ENCODE measurements at regions not wholly inside any gene's neighbourhood (a gene's known extent, or its start where the extent isn't known, plus 50 kb on each side); places are given as distances from the start of the nearest gene placed in this dataset.

GRCh38 chr5:123755653-123756317, 243.8 kb downstream of the CSNK1G3 start (continued):
- TF ChIP-seq RAD21 (IDR thresholded peaks at IDR 0.05): no peak

GRCh38 chr5:123754908-123755307, 242.9 kb downstream of the CSNK1G3 start:
- Histone ChIP-seq H3K9ac (ENCODE audit: low read depth in 1 of 2, low read length in 2 of 2) (no peak overlapping the region), H3K27ac (ENCODE audit: low read depth in 1 of 2, low read length in 2 of 2) (no peak overlapping the region), H3K36me3 (ENCODE audit: control insufficient read depth in 4 of 4, insufficient read depth in 3 of 4, low read depth in 1 of 4, low read length in 3 of 4) (no peaks in the 10 kb centered on the region), H3K4me1 (ENCODE audit: control insufficient read depth in 4 of 4, insufficient read depth in 4 of 4, low read length in 3 of 4) (peaks cover 0 to 1% (median 0%) of the 10 kb centered on the region in 4 donors), H3K27me3 (ENCODE audit: control insufficient read depth in 4 of 4, insufficient read depth in 4 of 4, low read length in 3 of 4) (no peaks in the 10 kb centered on the region), H3K9me3 (ENCODE audit: control insufficient read depth in 4 of 4, low read length in 3 of 4) (no peaks in the 10 kb centered on the region), H3K4me3 (ENCODE audit: low read depth in 1 of 3, low read length in 3 of 3) (no peak overlapping the region)
- WGBS: 71% methylated on average over 3 of the region's 3 CpGs
- DNase-seq (ENCODE audit: low spot score): no peak
- TF ChIP-seq RXRA (IDR thresholded peaks at IDR 0.05) (no peak), REST (IDR thresholded peaks at IDR 0.05) (no peak)

- no peak overlapping the region for H3K27ac ChIP-seq (ENCODE audit: low read depth in 1 of 2, low read length in 2 of 2)
- no peak for TF ChIP-seq EGR1 (IDR thresholded peaks at IDR 0.05; ENCODE audit: low read depth in 2 of 2)
- no peak for TF ChIP-seq JUND (IDR thresholded peaks at IDR 0.05)
- TF ChIP-seq YY1 (IDR thresholded peaks at IDR 0.05): no peak
- no peak for TF ChIP-seq TAF1 (conservative IDR thresholded peaks at IDR 0.05)
- no peak for TF ChIP-seq NR2F2 (IDR thresholded peaks at IDR 0.05)
- no peak for TF ChIP-seq SP1 (IDR thresholded peaks at IDR 0.05)
- TF ChIP-seq REST (IDR thresholded peaks at IDR 0.05): no peak
- no peak for TF ChIP-seq MAX (IDR thresholded peaks at IDR 0.05)
- no peak for TF ChIP-seq FOXA1 (IDR thresholded peaks at IDR 0.05)
- H3K9ac ChIP-seq (ENCODE audit: low read depth in 1 of 2, low read length in 2 of 2): no peak overlapping the region
- no peaks in the 10 kb centered on the region for H3K27me3 ChIP-seq (ENCODE audit: control insufficient read depth in 4 of 4, insufficient read depth in 4 of 4, low read length in 3 of 4)
- no peaks in the 10 kb centered on the region for H3K9me3 ChIP-seq (ENCODE audit: control insufficient read depth in 4 of 4, low read length in 3 of 4)
- H3K4me3 ChIP-seq (ENCODE audit: low read depth in 1 of 3, low read length in 3 of 3): no peak overlapping the region
- H3K4me1 ChIP-seq (ENCODE audit: control insufficient read depth in 4 of 4, insufficient read depth in 4 of 4, low read length in 3 of 4): peaks cover 0 to 1% (median 0%) of the 10 kb centered on the region in 4 donors
- no peak for DNase-seq (ENCODE audit: low spot score)
- 79% methylated on average over 4 of the region's 4 CpGs for WGBS
- H3K36me3 ChIP-seq (ENCODE audit: control insufficient read depth in 4 of 4, insufficient read depth in 3 of 4, low read depth in 1 of 4, low read length in 3 of 4): no peaks in the 10 kb centered on the region
These were observed 242.2 kb downstream of the CSNK1G3 start for GRCh38 chr5:123753937-123754891.
